HG02938 (cell line): ENCODE measurements at regions not wholly inside any gene's neighbourhood (a gene's known extent, or its start where the extent isn't known, plus 50 kb on each side); places are given as distances from the start of the nearest gene placed in this dataset.
"Not testable (repeated sequence)": the region's sequence is repeated elsewhere in the genome, so short reads cannot be mapped to it uniquely, and the experiment has no call there.

Experiments used
- ATAC-seq: cut with Tn5 transposase; IDR thresholded peaks from one replicate; pipeline ENCODE4 v1.9.1; 2021; ENCODE audit warnings: mild to moderate bottlenecking, moderate library complexity; ENCODE audit not compliant: unreplicated experiment

DNA sequence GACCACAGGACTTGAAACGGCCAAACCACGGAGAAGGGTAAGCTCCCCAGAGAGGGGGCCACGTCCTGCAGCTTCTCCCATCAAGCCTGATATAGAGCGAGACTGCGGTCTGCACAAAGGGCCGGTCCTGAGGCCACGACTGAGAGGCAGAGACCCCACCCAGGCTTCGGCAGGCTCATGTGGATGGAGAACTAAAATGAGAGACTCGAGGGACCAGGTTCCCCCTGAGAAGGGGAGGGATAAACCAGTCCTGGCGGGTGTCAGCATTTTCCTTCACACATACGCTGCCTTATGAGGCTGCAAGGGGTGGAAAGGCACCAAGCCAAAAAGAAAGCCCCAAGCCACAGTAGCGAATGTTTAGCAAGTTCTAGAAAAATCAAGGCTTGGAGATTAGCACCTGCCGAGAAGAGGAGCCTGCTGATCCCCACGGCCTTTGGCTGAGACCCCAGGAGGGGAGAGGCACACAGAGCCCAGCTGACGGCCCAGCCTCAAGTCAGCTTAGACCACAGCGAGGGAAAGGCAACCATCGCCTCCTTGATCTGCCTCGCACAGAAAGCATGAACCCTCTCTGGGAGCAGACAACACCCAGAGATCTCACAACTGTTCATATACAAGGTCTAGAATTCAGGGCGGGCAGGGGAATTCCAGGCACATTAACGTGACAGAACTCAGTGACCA lies 92.6 kb upstream of the RNF32 start:
- no peak for ATAC-seq

DNA sequence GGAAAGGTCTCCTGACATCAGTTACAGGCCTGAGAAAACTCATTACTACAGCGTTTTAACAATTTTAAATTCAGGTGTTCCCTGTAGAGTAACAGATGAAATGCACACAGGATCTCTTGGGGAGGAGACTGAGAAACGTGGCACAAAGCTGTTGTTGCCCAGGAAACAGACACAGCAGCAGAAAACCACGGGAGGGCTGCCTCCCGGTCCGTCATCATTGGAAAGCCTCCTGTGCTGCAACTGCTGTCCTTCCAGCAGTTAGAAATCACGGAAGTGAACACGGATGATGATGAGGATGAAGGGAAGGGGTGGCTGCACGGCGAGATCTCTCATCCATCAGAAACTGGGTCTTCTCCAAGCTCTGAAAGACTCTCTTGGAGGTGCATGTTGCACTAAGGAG lies 94.6 kb upstream of the RNF32 start:
- no peak for ATAC-seq

DNA sequence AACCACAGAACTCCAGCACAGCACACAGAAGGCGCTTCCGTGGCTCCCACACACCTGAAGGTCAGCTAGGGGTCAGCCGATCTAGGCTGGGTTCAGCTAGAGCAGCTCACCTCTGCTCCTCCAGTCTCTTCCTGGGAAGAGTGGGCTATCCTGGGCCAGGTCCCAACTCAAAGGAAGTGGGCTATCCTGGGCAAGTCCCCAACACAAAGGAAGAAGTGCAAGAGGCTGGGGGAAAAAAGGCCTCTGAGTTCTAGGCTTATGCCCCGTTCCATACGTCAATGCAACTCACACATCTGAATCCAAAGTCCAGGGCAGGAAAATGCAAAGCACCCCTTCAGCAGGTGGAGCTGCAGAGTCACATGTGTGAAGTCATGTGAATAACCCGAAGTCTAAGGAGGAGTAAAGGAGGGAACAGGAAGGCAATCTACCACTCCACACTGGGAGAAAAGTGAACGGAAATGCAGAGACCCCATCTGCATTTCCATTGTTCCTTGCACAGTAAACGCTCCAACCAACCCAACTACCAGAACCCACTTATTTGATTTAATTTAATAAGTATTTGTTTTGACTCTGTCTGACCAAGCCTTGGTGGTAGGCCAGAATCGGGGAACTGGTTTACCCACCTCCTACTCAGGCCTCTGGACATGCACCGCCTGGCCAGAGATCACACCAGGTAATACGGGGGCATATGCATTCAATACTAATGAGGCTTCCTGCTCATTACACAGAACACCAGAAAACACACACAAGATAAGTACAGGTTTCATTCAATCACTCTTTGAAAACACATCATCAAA lies 95.5 kb upstream of the RNF32 start:
- no peak for ATAC-seq

DNA sequence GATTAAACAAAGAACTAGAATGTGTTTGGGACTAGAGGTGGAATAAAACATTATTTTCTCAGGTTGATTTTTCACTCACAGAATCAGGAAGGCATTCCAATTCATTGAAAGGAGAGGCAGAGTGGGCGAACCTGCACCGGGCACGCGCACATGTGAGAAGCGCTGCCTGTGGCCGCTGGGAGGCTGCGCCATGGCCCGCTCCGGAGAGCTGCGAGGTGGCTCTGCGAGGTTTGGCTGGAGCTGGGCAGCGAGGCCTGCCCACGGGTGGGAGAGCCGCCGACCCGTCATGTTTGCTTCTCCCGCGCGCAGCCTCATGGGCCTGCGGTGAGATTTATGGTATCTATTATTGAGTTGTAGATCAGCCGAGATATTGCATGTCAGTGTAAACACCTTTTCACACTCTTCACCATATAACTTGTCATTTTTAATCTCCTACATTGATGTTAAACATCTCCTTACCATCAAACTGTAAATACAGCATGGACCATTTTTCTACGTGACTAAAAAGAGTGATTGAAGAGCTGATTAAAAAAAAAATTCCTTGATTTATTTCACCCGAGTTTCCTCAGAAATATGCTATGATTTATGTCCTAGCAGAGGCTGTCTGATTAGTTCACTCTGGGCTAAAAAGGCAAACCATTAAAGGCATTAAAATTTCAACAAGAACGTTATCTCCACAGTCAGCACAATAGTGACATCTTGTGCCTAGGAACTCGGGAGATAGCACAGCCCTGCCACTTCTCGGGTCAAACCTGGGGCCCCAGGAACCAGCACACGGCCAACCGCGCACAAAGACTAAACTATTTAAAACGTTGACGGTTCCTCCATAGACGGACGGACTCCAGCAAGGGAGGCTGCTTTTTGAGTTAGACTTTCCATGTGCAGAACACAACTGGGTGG lies 96.6 kb upstream of the RNF32 start:
- ATAC-seq = no peak

DNA sequence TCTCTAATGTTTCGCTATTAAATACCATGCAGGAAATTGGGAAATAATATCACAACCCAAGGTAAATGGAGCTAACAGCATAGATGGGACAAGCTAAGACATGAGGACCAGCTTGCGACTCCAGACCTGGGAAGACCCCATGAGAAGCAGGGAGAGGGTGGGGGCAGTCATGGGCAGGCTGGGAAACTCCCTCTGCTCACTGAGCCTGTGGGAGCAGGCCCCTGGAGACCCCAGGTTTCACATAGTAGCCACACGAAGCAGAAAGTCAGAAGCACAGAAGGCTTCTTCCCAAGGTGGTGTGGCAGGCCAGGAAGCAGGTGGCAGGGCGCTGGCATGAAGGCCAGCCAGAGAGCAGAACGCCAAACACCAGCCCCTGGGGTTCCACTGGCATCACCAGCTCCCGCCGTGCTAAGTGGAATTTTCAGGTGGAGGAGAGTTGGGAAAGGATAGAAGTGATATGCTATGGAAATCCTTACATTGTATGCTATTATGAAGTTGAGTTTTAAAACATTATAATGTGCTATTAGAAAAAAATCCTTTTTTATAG lies 99.9 kb upstream of the RNF32 start:
- ATAC-seq = no peak

DNA sequence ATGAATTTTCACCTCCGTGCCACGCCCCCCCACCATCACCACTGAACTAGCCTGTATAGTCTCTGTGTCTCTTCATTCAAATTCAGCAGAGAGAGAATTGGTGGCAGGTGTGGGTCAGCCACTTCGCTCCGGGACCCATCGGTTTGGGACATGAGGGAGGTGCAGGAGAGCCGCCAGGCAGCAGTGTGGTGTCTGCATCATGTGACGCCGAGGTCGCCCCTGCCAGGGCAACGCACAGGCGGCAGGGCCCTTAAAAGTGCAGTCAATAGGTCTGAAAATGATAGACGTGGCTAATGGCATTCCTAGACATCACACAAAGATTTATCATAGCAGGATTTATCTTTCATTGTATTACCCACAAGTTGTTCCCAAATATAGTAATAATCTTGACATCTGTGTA lies 100.6 kb upstream of the RNF32 start:
- no peak for ATAC-seq

DNA sequence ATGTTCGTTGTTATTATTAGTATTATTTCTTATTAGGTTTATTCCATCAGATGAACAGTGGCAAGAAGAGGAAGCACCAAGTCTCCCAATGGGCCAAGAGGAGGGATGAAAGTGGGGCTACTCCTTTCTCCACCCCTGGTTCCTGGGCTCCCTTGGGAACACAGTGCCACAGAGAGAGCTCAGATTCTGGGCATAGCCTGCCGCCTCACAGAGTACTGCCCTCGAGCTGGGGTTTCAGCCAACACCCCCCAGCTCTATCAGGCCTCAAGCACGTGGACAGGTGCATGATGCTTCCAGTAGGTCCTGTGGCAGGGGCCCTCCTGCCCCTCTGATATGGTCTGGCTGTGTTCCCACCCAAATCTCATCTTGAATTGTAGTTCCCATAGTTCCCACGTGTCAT lies 103.6 kb upstream of the RNF32 start:
- no peak for ATAC-seq

DNA sequence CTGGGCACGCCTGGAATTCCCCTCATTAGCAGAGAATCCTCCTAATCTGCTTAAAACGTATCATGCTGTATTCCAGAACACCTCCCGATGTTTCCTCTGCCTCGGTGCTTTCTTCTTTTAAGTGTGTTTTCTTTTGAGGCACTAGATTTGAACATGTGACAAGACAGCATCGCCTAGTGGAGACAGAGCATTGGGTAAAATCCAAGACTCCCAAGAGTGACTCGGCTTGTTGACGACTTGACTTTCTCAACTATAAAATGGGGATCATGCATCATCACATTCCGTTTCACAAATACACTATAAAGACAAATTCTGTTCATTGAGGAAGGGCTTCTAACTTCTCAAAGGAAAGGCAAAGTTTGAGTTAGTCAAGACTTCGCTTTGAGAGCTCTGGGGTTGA lies 105.6 kb upstream of the RNF32 start:
- ATAC-seq = no peak

DNA sequence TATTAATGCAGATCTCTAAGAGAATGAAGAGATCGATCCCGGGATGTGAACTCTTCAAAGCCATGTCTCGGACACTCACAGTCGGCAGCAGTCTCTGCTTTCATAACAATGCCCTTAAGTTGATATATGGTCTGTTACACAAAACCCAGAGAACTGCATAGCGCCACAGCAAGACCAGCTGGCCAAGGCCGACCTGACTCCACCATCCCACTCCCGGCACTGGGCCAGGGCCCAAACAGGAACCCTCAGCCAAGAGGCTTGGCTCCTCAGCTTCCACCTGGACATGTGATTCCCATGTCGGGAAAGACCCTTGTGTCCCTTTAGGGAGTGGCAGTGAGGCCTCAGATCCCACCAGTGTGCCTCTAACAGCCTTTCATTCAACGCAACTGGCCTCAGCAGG lies 106.6 kb upstream of the RNF32 start:
- ATAC-seq = no peak

DNA sequence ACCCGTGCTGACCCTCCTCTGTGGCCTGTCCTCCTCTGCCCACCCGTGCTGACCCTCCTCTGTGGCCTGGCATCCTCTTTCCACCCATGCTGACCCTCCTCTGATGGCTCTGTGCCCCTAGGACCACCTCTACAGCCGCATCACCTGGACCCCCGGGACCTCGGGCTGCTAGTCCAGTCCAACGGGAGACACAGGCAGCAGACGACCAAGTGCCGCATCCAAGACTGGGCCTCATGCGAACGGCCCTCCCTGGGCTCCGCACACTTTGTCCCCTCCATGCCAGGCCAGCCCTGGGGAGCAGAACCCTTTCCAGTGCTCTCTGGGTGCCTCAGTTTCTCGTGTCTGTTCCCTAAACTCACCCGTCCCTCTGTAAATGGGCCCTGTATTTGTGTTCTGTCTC lies 107.2 kb upstream of the RNF32 start:
- no peak for ATAC-seq

DNA sequence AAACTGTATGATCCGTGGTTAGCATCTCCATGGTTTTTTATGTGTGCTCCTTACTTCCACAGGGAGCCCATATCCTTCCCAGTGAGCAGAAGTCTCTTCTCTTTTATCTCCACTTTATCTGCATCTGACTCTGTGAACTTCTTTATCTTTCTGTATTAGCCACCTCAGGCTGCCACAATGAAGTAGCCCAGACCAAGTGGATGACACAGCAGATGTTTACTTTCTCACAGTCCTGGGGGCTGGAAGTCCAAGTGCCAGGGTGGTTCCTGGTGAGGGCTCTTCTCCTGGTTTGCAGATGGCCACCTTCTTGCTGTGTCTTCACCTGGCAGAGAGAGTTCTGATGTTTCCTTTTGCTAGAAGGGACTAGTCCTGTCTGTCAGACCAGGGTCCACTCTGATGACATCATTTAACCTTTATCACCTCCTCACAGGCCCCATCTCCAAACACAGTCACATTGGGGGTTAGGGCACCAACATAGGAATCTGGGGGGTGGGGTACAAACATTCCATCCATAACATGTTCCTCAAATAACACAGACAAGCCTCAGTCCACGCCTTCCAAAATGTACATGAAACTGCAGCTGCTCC lies 108.5 kb upstream of the RNF32 start:
- ATAC-seq = no peak

DNA sequence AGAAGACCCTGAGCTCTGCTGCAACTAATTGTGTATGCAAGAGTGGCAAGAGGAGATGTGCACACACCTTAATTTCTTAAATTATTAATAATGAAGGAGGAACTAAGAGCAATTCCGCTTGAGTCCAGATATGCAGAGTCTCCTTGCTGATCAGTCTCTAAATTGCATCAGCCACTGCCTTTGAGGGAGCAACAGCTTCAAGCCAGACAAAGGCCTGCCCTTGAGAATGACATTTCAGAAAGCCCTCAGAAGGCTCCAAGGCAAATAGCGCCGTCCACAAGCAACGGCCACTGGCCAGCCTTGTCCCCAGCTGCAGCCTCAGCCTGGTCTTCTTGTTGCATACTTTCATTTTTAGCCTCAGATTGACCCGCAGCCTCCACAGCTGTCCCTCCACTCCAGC lies 110.6 kb upstream of the RNF32 start:
- no peak for ATAC-seq

DNA sequence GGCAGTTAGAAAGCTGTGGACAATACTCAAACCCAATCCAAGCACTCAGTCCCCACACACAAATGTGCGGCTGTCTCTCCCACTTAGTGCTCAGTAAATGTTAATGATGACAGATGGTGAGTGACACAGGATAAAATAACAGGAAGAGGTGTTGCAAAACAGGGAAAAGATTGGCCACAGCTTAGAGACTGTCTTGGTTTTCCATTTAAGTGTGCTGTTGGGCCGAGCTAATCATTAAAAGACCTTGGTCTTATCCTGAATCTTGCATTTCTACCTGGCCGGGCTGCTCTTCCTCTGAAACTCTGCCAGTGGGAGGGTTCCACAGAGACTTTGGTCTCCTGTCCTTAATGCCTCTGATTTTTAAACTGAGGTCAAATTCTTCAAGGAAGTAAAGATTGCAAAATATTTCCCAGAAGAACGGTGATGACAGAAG lies 113.1 kb upstream of the RNF32 start:
- ATAC-seq = no peak

DNA sequence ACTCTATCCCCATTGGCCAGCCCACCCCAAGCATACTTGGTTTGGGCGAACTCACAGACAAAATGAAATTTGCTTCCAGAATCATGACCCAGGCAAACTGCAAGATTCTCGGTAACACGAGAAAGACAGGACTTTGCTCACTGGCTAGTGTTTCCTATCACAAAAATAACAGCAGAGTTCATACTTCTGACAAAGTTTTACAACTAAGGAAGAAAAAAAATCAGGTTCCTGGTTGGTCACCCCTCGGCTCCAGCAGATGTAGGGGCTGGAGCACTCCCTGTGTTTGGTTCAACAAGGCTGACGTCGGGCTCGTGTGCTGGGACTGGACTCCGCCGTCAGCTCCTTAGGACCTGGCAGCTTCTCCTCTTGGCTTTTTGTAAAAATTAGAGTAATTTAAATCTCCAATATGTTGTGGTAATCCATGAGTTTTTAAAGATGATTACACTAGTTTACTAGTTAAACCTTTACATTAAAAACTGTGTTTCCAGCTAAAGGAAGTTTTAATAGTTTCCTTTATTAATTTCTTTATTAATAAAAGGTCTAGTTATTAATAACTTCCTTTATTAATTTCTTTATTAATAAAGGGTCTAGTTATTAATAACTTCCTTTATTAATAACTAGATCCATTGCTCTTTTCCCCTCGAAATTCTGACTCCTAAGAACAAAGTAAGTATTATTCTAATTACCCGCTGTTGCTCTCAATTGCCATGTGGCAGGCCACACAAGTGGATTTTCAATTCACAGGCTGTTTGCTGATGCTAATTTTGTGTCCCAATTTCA lies 115.6 kb upstream of the RNF32 start:
- ATAC-seq = no peak

DNA sequence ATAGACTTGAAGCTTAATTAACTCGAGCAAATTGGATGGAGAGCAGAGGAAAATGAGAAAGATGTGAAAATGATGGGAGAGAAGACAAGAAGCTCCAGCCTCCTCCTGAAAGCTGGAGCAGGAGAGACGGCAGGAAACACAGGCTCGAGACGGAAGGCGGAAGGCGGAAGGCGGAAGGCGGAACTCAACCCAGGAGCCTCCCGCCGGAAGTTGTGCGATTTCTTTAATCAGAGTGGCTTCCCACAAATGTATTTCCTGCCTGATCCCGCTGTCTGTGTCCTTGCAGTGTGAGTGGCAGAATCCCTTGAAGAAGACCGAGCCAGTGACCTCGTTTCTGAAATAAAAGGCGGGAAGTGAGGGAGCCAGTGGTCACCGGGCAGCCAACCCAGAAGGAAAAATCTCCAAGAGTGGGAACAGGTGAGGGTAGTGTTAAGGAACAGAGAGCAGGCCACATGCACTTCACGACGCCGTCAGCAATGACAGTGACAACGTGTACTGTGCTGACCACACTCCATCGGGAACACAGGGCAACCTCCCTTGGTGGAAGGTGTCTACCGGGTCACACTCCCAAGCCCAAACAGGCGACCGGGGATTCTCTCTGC lies 117.0 kb upstream of the RNF32 start:
- ATAC-seq = no peak

DNA sequence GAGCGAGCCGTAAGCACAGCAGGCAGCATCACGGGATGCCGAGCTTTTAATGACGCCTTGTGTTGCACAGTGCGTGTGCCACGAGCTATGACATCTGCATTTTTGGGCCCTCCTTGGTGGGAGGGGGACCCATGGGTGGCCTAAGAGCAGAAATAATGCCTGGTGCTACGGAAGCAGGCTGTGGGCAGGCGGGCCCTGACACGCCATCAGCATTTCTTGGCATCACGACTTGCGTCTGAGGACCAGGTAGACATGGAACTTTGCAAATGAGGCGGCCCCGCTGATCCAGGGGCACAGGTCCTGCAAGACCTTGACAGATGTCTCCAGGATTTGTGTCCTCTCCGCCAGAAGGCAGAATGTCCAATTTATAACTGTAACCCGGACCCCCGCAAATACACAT lies 117.8 kb upstream of the RNF32 start:
- no peak for ATAC-seq

DNA sequence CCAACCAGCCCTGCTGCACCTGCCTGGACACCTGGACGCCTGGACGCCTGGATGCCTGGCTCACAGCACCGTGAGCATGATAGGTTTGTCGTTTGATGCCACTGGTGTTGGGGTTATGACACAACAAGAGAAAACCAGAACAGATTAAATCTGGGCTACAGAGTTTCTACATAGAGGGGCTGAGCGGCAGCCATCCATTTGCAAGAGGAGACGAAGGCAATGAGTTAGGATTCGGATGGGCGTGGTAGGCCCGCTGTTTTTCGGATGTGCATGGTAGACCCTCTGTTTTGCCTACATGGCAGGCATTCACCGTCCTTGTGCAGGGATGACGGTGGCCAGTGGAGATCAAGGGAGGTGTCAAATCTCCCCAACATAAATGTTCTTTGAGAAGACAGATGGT lies 121.5 kb upstream of the RNF32 start:
- no peak for ATAC-seq

DNA sequence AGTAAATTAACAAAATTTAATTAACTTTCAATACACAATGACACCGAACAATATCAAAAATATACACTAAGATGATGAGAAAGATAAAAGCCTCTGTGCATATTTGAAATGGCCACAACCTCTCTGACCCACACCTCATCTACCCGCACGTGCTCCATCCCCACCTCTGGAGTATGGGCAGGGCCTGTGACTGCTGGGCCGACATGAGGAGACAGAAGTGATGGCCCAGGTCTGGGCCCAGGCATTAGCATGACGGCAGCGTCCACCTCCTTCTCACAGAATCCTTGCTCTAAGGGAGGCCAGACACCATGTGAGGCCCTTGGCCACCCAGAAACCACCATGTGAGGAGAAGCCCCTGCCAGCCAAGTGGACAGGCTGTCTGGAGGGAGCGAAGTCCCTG lies 122.1 kb upstream of the RNF32 start:
- no peak for ATAC-seq

DNA sequence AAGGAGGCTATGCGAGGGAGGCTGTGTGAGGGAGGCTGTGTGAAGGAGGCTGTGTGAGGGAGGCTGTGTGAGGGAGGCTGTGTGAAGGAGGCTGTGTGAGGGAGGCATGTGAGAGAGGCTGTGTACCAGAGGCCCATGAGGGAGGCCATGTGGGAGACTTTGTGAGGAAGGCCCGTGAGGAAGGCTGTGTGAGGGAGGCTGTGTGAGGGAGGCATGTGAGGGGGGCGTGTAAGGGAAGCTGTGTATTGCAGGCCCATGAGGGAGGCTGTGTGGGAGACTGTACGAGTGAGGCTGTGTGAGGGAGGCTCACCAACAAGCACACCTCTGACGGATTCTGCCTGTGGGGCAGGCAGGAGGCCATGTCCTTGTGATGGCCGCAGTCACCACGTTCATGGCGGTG lies 122.7 kb upstream of the RNF32 start:
- ATAC-seq = not testable (repeated sequence)
